ENCODE measurements at regions not wholly inside any gene's neighbourhood (a gene's known extent, or its start where the extent isn't known, plus 50 kb on each side); places are given as distances from the start of the nearest gene placed in this dataset.

- POLR2A ChIA-PET, result no interaction called here
- Mint-ChIP-seq H3K9me3 (no peaks in the 10 kb centered on the region), H3K4me1 (peaks cover 50% of the 10 kb centered on the region), H3K36me3 (ENCODE audit: low read depth) (peaks cover 5% of the 10 kb centered on the region), H3K27me3 (no peaks in the 10 kb centered on the region), H3K4me3 (no peak overlapping the region), H3K27ac (no peak overlapping the region)
- no peak for DNase-seq
- CTCF ChIA-PET, result no interaction called here
Observed at GRCh38 chr12:12020762-12021161, 50.0 kb upstream of the BCL2L14 start.

All from activated CD4-positive, alpha-beta memory T cell treated with anti-CD3 and anti-CD28 coated beads, Interleukin-2, amount 10 ng/mL, durations not matched to agents 7 days and 5 days (primary cell).